GM12864 (cell line): ENCODE measurements at regions not wholly inside any gene's neighbourhood (a gene's known extent, or its start where the extent isn't known, plus 50 kb on each side); places are given as distances from the start of the nearest gene placed in this dataset.

Experiments
- DNase-seq: peaks from one replicate; pipeline ENCODE4 v3.0.0-alpha.2; 2011; ENCODE audit warnings: low read depth
- H3K4me3 ChIP-seq: 2 replicates; pipeline ENCODE4 v1.5.1; 2011; ENCODE audit warnings: mild to moderate bottlenecking, low read depth, low read length, control low read depth
- TF ChIP-seq, protein P1 (sequence below): IDR thresholded peaks from 2 replicates; pipeline ENCODE4 v1.5.1; 2011; ENCODE audit warnings: low read depth, mild to moderate bottlenecking, moderate library complexity, low read length, control low read depth, inconsistent platforms; ENCODE audit errors: missing control alignments

DNA sequence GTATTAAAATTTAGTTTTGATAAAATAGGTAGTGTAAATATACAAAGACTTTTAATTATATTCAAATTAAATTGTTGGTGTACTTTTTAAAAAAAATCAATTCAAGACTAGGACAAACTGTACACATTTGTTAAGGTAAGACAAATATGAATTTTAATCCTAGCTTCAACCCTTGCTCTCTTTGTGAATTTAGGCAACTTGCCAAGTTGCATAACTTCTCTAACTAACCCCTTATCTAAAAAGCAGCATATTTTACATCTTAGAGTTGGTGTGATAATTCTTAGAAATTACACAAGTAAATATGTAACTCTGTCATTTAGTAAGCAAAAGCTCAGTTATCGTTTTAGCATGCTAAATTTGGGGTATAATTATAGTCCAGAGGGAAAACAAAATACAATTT is 78.1 kb upstream of the FSTL5 start:
- TF ChIP-seq, protein P1, sequence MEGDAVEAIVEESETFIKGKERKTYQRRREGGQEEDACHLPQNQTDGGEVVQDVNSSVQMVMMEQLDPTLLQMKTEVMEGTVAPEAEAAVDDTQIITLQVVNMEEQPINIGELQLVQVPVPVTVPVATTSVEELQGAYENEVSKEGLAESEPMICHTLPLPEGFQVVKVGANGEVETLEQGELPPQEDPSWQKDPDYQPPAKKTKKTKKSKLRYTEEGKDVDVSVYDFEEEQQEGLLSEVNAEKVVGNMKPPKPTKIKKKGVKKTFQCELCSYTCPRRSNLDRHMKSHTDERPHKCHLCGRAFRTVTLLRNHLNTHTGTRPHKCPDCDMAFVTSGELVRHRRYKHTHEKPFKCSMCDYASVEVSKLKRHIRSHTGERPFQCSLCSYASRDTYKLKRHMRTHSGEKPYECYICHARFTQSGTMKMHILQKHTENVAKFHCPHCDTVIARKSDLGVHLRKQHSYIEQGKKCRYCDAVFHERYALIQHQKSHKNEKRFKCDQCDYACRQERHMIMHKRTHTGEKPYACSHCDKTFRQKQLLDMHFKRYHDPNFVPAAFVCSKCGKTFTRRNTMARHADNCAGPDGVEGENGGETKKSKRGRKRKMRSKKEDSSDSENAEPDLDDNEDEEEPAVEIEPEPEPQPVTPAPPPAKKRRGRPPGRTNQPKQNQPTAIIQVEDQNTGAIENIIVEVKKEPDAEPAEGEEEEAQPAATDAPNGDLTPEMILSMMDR = no peak
- no peak overlapping the region for H3K4me3 ChIP-seq
- no peak for DNase-seq

DNA sequence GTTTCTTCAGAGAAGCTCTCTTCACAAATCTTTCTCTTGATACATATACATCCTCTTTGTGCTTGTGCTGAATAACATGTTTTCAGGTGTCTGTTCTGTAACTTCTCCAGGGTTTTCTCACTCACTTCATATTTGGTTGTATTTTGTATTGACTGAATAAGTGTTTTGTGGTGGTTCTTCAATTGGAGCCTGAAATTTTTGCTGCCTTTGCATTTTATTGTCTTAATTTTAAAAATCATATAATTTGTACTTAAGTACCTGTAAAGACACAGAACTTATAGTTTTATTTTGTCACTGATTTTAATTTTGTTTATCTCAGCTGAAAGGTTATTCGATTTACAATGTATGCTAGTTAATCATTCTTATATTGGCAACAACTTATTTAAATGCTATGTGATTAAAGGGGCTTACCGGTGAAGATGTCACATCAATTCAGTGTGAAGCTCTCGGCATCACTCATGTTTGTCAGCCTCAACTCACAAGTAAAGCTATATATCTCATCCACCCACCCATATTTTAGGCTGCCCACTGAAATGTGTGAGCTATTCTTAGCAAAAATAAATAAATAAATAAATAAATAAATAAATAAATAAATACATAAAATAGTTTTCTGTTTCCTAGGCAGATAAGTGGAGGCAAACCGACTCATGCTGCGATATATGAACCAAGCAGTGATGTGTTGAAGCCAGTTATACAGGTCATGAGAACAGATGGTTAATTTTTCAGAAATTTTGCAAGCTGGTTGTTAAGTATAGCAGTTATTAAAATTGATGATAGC is 76.4 kb upstream of the FSTL5 start:
- no peak overlapping the region for H3K4me3 ChIP-seq
- no peak for DNase-seq
- TF ChIP-seq, protein P1 = no peak

DNA sequence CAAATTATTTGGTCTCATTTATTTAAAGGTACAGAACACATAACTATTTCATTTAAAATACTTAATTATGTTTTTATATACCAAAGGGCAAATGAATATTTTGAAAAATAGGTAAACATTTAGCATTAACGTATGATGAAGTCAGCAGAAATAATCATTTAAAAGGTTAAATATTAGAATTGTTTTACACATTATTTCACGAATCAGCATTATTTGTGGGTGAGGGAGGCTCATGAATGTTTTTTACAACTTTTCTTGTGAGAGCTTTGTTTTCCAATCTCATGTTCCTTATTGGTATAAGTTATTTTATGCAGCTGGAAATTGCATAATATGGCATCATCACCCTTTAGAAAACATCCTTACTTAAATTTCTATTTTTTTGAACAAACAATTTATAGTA is 73.9 kb upstream of the FSTL5 start:
- DNase-seq = no peak
- no peak overlapping the region for H3K4me3 ChIP-seq
- TF ChIP-seq, protein P1 = no peak

DNA sequence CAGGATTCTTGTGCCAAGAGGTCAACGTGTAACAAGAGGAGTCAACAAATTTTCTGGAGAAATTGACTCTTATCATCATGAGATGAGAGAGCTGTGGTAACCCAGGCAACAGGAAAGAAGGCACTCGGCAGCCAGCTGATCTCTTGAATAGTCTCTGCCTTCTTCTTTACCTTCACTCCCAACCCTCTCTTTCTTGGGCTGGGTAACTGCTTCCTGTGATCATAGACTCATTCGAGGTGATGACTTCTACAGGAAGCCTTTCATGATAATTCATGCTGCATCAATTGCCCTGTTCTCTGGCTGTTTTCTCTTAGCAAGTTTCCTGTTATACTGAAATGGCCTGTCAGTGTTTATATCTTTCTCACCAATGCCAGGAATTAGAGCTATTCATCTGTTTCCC is 70.8 kb upstream of the FSTL5 start:
- TF ChIP-seq, protein P1 = no peak
- DNase-seq = no peak
- H3K4me3 ChIP-seq = no peak overlapping the region

DNA sequence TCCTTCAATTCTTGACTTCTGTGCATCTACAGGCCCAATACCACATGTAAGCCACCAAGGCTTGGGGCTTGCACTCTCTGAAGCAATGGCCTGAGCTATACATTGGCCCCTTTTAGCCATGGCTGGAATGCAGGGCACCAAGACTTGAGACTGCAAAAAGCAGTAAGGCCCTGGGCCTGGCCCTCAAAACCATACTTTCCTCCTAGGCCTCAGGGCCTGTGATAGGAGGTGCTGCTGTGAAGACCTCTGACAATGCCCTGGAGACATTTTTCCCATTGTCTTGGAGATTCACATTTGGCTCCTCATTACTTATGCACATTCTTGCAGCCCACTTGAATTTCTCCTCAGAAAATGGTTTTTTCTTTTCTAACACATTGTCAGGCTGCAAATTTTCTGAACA is 68.5 kb upstream of the FSTL5 start:
- TF ChIP-seq, protein P1 = no peak
- H3K4me3 ChIP-seq = no peak overlapping the region
- DNase-seq = no peak

DNA sequence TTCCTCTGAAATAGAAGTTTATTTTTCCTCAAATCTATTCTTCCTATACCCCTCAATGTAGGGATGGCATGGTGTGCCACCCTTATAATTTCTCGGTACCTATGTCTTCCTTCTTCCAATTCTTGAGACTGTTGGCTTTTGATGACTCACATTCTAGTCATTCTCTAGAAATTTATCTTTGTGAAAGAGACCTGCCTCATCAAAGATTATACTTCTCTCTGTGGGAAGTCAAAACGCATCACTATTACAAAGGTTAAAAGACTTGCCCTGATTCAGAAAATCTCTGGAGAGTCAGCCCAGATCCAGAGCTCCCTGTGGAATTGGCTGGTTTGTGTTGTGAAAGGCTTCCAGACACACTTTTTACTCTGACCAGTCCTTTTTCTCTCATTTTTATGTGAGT is 65.9 kb upstream of the FSTL5 start:
- H3K4me3 ChIP-seq = no peak overlapping the region
- TF ChIP-seq, protein P1 = no peak
- DNase-seq = no peak

GRCh38 chr4:162221148-162221547 is 57.3 kb upstream of the FSTL5 start:
- TF ChIP-seq, protein P1 = no peak
- DNase-seq = no peak
- H3K4me3 ChIP-seq = no peak overlapping the region
